Anterior cingulate cortex (tissue), 58 donors: ENCODE measurements at regions not wholly inside any gene's neighbourhood (a gene's known extent, or its start where the extent isn't known, plus 50 kb on each side); places are given as distances from the start of the nearest gene placed in this dataset.

Experiments used
- DNase-seq, 58 donors: peaks; one replicate each; lab custom pipeline; 2025; lab: John Stamatoyannopoulos, UW

DNA sequence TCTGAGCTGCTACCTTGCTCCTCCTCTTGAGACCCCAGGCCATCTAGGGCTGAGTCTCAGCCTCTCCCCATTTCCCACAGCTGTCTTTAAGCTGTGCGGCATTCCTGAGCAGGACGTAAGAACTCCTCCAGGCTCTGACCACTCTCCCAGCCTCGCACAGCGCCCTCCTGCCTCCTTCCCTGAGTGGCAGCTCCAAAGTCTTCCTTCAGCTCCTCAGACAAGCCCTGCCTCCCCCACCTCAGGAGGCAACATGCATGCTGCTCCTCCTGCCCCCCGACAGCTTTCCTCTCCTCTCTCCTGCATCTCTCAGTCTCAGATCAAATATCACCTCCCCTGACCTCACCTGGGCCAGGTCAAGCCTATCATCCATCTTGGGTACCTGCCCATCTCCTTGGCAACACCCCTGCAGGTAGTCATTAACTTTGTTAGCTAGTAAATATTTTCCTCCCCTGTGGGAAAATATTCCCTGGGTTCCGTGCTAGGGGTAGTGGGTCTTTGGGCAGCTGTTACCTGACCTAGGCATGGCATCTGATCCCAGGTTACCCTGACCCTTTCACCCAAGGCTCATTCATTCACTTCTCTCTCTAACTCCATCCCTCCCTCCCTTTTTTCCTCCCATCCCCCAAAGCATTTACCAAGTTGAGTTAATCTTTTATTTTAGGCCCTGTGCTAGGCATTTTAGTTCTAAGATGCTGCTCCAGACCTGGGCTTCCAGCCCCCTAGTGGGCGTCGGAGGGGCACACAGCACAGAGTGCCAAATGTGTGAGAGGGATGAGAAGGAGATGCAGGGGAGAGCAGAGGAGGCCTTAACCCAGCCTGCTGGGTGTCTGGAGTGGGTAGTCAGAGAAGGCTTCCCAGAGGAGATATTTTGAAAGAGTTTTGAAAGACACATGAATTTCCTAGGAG, 419.9 kb downstream of the PTPRU start:
- no peak for DNase-seq

DNA sequence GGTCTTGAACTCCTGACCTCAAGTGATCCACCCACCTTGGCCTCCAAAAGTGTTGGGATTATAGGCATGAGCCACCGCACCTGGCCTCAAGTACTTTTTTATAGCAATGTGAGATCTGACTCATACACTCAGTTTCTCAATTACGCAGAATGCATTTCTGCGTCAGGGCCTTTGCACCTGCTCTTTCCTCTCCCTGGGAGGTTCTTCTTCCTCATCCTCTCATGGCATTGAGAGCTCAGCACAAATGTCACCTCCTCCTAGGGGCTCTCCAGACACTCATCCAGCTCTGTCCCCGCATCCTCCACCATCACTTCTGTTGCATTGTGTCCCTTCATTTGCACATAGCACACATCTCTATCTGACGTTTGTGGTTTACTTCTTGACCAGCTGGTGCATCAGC, 418.8 kb downstream of the PTPRU start:
- DNase-seq = no peak

DNA sequence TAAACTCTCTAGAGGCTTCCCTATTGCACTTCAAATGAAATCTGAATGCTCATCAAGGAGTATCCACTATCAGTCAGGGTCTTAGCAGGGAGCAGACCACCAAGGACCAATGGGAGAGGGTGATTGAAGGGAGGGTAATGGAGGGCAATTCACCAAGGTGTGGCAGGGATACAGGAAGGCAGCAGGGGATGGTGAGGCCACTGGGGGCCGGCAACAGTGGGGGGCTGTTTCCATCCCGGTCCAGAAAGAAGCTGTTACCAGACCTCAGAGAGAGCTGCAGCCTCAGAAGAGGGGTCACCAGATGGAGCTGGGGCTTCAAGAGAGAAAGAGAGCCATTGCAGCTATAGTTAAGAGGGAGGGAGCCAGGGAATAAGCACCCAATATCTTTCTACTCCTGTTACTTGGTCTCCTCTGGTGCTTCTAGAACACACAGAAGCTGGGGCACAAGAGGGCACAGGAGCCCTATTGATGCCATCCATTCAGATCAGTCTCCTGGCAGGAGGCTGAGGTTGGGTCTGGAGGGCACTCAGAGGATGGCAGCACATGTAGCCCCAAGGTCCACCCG, 417.6 kb downstream of the PTPRU start:
- DNase-seq = no peak

DNA sequence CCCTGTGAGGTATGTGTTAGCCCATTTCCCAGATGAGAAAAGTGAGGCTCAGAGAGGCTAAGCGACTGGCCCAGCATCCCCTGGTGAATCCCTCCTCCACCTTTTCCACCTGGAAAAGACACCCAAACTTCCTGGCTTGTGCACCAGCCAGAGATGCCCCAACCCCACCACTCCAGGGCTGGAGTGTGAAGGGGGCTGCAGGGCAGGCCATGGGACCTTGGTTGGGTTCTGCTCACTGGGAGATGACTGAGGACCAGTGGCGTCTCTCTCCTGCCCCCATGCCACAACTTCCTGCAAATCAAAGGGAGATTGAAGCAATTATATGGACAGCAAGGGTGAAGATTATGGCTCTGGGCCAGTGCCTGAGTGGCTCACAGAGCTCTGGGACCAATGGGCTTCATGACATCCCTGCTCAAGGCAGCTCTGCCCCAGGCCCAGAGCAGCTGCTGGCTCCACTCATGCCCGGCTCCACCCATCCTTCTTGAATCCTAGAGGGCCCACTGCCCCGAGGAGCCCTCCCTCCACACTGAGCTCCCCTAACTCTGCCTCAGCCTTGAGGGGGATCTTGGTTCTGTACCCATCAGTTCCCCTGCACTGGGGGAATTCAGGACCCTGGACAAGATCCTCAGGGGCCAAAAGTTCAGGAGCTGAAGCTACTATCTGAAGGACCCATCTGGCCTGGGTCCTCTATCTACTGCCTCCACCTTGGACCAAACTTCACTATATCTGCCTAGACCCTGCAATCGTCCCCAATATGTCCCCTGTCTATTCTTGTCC, 416.9 kb downstream of the PTPRU start:
- no peak for DNase-seq

DNA sequence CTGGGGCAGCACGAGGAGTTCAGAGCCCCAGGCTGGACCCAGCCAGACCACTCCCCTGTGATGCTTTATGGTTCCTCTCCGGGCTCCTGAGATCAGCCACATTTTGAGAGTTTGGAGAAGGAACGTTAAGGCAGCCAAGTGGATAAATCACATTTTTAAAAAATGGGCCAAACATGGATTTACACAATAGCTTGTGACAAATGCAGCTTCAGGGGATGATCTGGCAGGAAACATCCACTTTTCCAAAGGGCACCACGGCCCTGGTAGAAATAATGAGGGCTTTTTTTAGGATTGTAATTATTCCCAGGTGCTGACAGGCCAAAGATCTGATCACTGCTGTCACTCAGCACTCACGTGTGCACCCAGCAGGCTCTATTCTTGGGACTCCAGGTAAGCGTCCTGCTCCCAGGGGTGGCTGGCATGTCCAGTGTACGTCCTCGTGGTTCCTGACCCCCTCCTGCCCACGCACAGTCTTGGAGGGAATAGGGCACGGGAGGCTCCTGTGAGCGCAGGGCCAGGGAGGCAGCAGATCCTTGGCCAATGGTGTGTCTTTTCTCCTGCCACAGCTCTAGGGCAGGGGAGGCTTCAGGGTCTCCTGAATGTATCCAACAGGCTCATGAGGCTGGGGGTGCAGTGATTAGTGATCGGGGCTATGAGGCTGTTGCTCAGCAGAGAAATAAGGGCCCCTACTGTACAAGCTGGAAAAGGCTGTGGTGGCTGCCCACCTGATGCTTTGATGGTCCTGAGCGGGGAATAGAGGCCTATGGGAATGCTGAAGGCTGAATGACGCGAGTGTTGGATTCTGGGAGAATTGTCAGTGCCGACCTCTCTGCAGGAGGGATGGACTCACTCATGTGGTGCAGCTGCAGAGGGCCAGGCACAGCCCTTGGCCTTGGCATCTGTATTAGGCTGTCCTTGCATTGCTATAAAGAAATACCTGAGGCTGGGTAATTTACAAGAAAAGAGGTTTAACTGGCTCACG, 415.7 kb downstream of the PTPRU start:
- DNase-seq = no peak

DNA sequence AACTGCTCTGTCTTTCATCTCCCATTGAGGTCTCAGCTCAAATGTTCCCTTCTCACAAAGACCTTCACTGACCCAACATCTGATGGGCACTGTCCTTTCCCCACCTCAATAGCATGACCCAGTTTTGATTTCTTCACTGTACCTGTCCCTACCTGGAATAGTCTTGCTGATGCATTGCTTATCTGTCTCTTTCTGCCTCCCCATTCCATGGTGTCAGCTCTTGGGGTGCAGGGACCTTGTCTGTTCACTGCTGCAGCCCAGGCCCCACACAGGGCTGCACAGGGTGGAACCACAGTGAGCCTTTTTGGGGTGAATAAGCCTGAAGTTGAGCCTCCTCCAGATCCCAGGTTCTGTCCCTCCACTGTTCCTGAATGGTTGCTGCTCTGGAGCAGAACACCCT, 414.9 kb downstream of the PTPRU start:
- DNase-seq = no peak

DNA sequence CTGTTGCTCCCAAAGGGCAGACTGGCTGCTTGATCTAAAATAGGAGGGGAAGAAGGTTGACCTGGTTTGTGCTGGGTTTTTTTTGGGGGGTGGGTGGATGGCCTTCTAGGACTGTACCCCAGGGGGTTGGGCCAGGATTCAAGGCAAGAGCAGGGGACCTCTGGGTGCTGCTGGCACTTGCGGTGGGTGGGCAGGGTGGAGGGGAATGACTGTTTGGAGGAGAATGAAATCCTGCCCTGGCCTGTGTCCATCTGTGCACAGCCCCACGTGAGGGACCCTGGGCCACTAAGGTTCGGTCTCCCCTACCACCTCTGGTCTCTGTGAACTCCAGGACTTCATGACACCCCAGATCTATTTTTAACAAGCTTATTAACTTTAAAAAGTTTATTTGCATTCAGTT, 414.2 kb downstream of the PTPRU start:
- no peak for DNase-seq

DNA sequence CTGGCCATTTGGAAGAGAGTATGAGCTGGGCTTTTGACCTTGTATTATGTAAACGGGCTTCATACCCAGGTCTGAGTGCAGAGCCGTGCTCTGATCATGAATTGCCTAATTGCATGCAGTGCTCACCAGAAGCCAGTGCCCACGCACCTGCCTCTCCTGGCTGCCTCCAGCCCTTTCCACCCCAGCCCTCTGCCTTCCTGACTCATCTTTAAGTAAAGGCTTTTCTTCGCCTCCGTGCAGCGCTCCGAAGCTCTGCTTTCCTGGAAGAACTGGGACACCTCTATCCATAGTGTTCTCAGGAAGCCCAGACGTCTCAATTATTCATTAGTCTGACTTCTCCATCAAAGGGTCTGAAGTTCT, 413.7 kb downstream of the PTPRU start:
- DNase-seq = peak in 1 of 58 donors; percentile 27

DNA sequence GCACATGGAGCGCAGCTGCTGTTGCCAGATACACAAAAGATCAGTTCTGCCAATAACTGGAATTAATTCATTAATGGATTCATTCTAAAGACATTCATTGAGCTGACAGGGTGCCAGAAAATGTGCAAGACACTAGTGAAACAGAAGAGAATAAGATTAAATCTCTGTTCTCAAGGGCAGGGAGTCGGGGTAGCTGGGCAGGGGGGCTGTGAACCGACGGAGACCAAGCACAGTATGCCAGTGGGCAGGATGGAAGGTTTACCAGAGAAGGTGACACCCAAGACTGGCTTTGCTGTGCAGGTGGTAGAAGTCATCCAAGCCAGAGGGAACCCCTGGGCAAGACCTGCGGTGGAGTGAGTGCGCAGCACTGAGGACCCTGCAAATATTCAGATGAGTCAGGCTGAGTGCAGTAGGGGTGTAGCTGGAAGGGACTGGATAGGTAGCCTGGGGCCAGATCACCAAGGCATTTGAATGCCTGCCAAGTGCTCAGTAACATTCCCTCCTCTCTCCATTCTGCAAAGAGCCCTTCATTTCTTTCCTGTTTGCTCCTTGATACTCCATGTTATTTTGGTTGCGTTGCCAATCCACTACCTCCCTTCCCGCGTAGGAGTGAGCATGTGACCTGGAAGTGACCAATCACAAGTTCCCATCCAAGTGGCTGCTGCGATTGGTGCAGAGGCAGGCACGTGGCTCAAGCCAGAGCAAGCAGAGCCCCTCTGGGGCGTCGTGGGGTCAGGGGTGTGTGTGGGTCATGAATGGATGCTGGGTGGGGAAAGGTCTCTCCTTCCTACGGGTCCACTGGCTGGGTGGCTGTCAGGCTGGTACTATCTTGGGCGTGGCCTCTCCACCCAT, 413.1 kb downstream of the PTPRU start:
- no peak for DNase-seq

DNA sequence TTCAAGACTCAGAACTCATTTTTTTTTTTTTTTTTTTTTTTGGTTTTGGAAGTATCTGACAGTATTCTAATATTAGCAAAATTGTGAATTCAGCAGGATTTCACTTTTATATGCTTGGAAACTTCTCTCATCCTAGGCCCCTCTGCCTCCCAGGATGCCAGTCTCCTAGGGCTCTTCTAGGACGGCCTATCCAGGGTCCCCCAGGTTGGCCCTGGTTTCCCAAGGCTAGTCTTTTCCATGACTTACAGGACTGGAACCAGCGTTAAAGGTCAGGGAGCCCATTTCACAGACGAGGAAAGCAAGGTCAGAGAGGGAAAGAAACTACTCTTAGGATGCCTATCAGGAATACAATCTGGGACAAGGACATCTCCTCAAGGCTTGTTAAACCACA, 412.5 kb downstream of the PTPRU start:
- DNase-seq = no peak

DNA sequence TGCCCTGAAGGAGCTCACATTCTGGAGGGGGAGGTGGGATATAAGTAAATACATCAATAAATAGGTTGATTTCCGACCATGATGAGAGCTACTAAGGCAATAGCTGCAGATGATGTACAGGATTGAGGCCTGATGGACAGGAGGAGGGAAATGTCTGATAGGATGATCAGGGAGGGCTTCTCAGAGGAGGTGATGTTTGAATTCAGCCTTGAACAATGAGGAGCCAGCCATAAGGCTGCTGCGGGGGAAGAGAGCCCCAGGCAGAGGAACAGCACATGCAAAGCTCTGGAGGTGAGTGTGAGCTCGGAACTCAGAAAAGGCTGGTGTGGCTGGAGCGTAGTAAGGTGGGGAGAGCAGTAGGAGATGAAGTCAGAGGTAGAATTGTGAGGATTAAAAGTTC, 411.7 kb downstream of the PTPRU start:
- no peak for DNase-seq

DNA sequence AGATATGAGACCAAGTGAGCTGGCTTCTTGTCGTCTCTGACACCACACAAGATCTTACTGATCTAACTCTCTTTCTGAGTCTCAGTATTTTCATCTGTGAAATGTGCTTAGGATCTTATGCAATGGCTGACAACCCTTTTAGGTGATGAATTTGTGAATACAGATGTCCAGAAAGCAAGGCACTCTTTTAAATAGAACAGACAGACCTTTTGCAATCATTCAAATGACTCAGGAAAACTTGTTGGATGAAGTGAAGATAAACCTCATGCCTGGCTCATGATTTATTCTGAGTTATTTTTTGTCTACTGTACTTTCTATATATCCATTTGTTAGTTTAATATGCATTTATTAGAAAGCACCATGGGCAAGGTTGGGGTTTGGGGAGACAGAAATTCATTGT, 411.3 kb downstream of the PTPRU start:
- DNase-seq = no peak

DNA sequence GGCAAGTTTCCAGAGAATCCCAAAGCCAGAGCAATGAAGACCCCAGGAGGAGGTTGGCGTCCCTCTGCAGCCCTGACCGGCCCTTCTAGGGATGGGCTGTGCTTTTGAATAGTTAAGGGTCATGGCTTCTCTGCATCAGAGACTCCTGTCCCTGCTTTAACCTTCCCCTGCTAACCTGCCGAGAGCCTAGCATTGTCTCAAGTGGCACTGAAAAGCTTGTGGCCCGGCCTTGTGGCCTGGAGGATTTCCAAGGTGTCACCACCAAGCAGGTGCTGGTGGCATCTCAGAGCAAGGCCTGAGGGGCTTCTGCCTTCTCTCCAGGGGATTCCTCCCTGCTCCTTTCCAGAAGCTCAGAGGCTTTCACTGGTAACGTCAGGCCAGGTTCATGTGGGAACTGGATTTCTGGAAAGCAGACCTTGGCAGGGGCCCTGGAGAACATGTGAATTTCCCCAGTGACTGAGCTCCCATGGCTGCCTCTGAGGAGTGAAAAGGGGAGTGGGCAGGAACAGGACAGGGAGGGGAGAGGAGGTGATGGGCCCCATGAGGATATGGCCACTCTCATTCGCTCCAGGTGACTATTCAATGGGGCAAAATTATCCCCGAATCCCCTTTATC, 409.9 kb downstream of the PTPRU start:
- DNase-seq = no peak

DNA sequence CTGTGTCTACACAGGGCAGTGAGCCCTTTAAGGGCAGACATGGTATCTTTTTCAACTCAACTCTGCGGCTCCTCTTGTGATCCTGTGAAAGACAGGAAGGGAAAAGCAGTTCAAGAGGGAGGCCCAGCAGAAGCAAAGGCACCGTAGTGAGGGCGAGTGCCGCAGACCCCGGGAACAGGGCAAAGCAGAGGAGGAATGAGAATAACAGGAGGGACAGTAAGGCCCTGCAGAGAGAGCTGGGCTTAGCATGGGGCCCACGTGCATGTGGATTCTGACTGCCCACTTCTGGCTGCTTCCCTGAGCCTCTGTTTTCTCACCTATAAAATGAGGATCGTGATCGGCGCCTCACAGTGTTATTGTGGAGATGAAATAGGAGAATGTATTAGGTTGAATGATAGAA, 409.3 kb downstream of the PTPRU start:
- DNase-seq = no peak

DNA sequence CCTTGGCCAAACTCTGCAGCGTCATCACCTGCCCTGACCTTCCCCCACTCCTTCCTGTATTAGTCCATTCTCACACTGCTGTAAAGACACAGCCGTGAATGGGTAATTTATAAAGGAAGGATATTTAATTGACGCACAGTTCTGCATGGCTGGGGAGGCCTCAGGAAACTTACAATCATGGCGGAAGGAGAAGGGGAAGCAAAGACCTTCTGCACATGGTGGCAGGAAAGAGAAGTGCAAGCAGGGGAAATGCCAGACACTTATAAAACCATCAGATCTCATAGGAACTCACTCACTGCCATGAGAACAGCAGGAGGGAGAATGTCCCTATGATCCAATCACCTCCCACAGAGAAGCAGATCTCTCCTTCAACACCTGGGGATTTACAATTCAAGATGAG, 408.5 kb downstream of the PTPRU start:
- no peak for DNase-seq

DNA sequence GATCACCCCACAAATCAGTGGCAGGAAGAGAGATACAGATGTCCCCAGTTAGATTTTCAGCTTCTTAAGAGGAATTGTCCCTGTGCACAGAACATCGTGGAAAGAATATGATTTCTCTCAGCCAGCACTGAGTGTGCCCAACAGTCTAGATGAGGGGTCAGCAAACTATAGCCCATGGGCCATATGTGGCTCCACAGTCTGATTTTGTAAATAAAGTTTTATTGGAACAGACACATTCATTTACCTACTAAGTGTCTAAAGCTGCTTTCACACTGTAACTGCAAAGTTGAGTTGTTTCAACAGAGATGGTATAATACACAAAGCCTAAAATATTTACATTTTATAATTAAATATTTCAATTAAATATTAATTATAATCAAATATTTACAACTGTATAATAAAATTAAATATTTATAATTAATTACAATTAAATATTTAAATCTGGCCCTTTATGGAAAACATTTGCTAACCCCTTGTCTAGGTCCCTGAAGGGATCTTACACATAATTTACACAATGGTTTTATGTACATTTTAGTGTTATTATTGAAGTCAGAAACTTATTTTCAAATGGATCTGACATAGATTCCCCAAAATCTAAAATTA, 407.6 kb downstream of the PTPRU start:
- no peak for DNase-seq

DNA sequence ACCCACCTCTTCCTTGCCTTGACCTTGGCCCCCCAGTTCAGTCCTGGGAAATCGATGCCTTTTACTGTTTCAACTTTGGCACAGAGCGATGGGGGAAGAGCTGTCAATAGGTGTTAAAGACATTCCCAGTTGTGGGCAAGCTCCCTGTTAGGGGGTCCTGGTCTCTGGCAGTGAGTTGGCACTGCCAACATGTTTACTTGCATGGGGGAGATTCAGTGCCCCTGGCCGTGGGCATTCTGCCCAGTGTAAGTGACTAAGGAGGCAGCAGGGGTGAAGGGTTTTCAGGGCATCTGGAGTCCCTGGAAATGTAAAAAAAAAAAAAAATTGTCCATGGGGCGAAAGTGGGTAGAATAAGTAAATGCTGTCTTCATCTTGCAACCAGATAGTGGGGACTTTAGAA, 407.0 kb downstream of the PTPRU start:
- no peak for DNase-seq

DNA sequence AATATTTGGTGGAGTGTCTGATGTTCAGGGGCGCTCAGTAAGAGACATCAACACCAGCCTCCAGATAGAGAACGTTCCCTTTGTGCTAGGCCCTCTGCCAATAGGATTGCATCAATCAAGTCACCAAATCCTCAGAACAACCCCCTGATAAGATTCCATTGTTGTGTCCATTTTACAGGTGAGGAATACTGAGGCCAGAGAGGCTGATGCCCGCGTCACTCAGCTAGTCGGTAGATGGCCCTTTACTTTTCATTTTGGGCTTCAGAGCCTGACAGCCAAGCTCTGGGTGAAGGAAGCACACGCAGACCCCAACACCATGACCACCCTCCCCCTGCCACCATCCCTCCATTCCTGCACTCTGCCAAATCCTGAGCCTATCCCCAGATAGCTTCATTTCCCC, 406.2 kb downstream of the PTPRU start:
- no peak for DNase-seq

DNA sequence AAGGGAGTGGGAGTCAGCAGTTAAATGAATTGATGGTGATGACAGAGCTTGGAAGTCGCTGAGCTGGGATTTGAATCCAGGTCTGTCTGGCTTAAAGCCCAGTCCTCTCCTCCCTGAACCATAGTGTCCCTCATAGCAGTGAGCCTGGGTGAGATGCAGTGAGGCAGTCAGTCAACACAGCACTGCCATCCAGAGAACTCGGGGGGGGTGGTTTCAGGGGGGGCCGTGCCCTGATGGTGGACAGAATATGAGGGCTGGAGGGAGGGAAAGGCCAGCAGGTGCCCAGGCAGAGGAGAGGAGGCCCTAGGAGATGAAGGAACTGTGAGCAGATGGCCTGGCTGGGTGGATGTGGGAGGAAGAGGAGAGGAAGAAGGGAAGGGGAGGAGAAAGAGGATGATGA, 405.6 kb downstream of the PTPRU start:
- DNase-seq = no peak
